GM13976 (cell line): ENCODE measurements at regions not wholly inside any gene's neighbourhood (a gene's known extent, or its start where the extent isn't known, plus 50 kb on each side); places are given as distances from the start of the nearest gene placed in this dataset.

Source experiments
- DNase-seq: peaks from one replicate; pipeline ENCODE4 v3.0.0; 2012; ENCODE audit warnings: low spot score
- in situ Hi-C: fragments of 300-500 bp; cut with MboI; formaldehyde crosslinking; loops from one replicate; pipeline ENCODE4 v1.12.0; 2022; ENCODE audit warnings: low sequenced_read_pairs, mixed read lengths, inconsistent platforms; ENCODE audit not compliant: unreplicated experiment
- TF ChIP-seq, protein P1 (sequence below): IDR thresholded peaks from 2 replicates; pipeline ENCODE4 v1.5.1; 2012; ENCODE audit warnings: borderline replicate concordance, mild to moderate bottlenecking; ENCODE audit not compliant: insufficient read depth; ENCODE audit errors: extremely low read depth, missing control alignments, control extremely low read depth

DNA sequence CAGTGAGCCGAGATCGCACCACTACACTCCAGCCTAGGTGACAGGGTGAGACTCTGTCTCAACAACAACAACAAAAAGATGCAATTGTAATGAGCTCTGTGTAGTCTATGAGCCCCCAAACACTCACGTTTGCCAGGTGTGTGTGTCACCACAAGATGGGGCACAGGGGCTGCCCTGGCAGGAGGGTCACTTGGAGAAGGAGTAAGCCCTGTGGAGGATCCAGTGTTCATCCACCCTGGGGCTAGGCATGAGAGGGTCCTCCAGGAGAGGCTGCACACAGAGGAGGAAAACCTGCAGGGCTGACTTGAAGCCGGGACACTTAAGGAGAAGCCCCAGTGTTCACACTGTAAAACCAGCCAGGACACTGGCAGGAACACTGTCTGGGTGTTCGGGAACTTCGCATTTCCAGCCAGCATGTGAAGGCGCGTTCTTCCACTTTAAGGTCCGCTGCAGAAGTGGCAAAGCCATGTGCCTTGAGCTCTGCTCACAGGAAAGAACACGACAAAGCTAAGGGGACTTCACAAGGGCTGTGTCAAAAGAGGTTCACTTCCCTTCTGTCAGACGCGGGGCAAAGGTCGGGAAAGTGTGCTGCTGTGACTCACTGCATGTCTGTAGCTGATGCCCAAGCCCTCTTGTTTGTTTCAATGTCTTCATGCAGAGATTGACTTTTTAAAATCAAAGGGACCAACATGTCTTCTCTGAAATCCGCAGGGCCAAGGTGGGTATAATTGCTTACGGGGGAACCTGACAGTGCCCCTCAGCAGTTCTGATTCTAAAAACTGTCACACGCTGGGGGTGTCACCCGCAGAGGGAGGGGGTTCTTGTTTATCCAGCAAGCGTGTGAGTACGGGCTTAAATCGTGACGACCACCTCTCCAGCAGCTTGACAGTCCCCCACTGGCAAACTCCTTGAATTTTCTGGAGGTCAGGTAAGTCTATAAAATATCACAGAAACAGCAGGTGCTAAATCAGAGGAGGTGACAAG is 102.8 kb downstream of the RIPK4 start:
- TF ChIP-seq, protein P1, sequence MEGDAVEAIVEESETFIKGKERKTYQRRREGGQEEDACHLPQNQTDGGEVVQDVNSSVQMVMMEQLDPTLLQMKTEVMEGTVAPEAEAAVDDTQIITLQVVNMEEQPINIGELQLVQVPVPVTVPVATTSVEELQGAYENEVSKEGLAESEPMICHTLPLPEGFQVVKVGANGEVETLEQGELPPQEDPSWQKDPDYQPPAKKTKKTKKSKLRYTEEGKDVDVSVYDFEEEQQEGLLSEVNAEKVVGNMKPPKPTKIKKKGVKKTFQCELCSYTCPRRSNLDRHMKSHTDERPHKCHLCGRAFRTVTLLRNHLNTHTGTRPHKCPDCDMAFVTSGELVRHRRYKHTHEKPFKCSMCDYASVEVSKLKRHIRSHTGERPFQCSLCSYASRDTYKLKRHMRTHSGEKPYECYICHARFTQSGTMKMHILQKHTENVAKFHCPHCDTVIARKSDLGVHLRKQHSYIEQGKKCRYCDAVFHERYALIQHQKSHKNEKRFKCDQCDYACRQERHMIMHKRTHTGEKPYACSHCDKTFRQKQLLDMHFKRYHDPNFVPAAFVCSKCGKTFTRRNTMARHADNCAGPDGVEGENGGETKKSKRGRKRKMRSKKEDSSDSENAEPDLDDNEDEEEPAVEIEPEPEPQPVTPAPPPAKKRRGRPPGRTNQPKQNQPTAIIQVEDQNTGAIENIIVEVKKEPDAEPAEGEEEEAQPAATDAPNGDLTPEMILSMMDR, result no peak
- in situ Hi-C loops, result no loop called here
- no peak for DNase-seq

DNA sequence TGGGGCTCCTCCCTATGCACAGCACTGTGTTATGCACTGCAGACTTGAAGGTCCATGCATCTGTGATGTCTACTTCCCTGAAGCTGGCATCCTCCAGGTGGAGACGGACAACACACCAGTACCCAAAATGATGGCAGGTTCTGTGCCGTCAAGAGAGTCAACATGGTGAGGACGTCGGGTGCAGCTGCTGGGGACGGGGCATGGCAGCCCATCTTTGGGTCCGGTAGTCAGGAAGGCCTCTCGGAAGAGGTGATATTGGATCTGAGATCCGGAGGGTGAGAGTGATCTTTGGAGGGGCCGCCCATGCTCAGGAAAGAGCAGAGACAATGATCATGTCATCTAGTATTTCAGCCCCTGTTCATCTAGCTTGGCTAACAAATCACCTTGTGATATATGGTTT is 104.1 kb downstream of the RIPK4 start:
- DNase-seq, result no peak
- TF ChIP-seq, protein P1, result no peak
- in situ Hi-C loops, result no loop called here

DNA sequence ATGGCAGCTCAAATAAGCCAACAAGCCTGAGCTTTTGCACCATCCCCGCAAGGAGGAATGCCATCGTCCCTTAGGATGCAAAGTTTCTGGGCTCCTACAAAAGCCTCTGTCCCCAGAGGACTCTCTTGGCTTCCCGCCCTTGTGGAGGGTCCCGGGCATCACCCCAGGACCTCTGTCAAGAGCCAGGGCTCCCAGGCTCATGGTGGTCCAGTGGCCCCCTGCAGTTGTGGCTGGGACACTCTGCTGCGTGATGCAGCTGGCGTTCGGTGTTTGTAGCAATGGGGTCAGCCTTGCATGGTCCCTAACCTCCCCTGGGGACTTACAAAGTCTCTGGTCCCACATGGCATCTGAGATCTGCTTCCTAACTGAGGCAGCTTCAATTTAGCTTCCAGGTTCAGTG is 104.7 kb downstream of the RIPK4 start:
- TF ChIP-seq, protein P1, result no peak
- in situ Hi-C loops, result no loop called here
- DNase-seq, result no peak

DNA sequence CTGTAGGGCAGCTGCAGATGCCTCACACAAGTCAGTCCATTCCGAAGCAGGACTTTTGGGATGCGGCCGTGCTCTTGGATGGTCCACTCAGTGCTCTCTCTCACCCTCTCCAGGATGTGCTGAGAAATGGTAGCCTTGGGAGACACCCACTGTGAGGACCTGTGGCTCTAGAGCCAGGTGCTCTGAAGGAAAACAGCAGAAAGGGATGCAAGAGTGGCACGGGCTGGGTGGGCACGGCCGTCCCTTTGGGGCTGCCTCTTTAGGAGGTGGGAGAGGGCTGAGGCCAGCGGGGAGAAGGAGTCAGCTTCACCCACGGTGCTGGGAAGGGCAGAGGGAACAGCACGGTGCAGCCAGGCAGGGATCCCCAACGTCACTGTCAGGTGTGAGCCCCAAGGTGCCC is 106.1 kb downstream of the RIPK4 start:
- TF ChIP-seq, protein P1, result no peak
- DNase-seq, result no peak
- in situ Hi-C loops, result no loop called here

DNA sequence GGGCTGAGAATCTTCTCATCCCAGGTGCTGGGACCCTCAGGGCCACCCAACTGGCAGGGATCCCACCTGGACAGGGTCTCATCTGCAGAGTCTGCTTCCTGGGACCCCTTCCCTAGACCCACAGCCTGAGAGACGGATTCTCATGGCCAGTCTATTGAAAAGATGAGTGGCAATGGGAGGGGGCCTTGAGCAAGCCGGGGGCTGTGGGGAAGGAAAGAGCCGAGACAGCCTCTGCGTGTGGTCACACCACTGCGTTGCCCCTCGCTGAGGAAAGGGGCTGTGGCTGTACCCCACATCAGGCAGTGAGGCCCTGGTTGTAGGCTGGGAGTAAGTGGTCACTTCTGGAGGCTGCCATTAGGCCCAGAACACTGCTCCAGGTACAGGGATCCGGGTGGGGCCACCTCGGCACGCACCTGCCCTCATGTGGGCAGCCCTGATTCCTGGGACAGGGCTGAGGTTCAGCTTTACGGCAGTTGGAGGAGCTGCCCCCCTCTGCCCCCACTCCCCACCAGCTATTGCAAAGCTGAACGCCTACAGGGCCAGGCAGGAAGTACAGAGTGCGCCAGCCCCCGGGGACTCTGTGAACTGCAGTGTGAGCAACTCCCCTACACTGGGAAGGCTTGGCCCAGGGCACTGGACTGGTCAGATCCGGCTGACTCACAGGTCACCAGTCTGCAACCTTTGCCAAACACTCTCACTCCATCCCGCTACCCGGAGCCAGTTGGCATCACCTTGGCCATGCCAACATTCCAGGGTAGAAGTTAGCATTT is 106.9 kb downstream of the RIPK4 start:
- in situ Hi-C loops, result no loop called here
- no peak for DNase-seq
- TF ChIP-seq, protein P1, result no peak

DNA sequence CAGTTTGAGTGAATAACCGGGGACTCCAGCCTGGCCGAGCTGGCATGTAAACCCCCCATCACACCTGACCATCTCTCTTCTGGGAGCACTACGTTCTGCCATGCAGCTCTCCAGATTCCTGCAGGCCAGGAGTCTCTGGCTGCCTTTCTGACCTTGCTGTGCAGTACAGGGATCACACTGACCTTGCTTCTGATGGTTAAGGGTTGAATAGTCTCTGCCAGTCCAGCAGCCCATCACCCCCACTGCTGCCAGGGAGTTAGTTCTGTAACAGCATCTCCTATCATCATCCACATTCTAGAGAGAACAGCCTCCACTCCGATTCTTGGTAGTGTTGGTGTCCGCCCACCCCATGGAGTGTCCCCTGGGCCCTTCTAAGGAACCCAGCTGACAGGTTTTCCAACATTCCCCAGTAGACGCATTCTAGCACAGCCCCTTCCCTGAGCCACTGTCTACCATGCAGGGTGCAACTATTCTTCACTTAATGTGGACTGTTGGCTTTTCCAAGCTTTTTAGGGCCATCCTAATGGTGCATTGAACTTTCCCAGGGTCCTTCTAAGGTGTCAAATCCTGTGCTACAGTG is 109.8 kb downstream of the RIPK4 start:
- TF ChIP-seq, protein P1, result no peak
- DNase-seq, result no peak
- in situ Hi-C loops, result no loop called here
